Muscle of back (tissue), 3 donors: ENCODE measurements at regions not wholly inside any gene's neighbourhood (a gene's known extent, or its start where the extent isn't known, plus 50 kb on each side); places are given as distances from the start of the nearest gene placed in this dataset.
"Not testable (repeated sequence)": the region's sequence is repeated elsewhere in the genome, so short reads cannot be mapped to it uniquely, and the experiment has no call there.

Experiments
- DNase-seq, 3 donors: peaks; one replicate each; pipeline versions ENCODE4 v3.0.0 to v3.0.0-alpha.2; 2013

- no peak for DNase-seq
These were observed 84.7 kb downstream of the IRX5 start for GRCh38 chr16:55015181-55015913.

GRCh38 chr16:55016515-55016914, 85.8 kb downstream of the IRX5 start:
- DNase-seq = no peak

- no peak for DNase-seq
These were observed 86.7 kb downstream of the IRX5 start for GRCh38 chr16:55017321-55017720.

GRCh38 chr16:55018881-55019280, 88.2 kb downstream of the IRX5 start:
- no peak for DNase-seq

- no peak for DNase-seq
These were observed 88.9 kb downstream of the IRX5 start for GRCh38 chr16:55019419-55020131.

GRCh38 chr16:55021595-55022475, 91.2 kb downstream of the IRX5 start:
- no peak for DNase-seq

GRCh38 chr16:55027260-55027659, 96.6 kb downstream of the IRX5 start:
- not testable (repeated sequence) for DNase-seq

GRCh38 chr16:55029509-55029908, 98.8 kb downstream of the IRX5 start:
- DNase-seq = no peak

- DNase-seq = no peak
These were observed 100.3 kb downstream of the IRX5 start for GRCh38 chr16:55030944-55031343.

GRCh38 chr16:55031481-55031880, 100.8 kb downstream of the IRX5 start:
- no peak for DNase-seq

- DNase-seq = no peak
These were observed 102.8 kb downstream of the IRX5 start for GRCh38 chr16:55033225-55034156.

- no peak for DNase-seq
These were observed 104.4 kb downstream of the IRX5 start for GRCh38 chr16:55035029-55035428.

- DNase-seq = no peak
These were observed 105.3 kb downstream of the IRX5 start for GRCh38 chr16:55035956-55036355.

GRCh38 chr16:55036371-55036821, 105.7 kb downstream of the IRX5 start:
- DNase-seq = peak in 1 of 3 donors; percentile 23

- DNase-seq = peak in 2 of 3 donors; percentile 34 to 40
These were observed 106.4 kb downstream of the IRX5 start for GRCh38 chr16:55037046-55037445.

- no peak for DNase-seq
These were observed 107.3 kb downstream of the IRX5 start for GRCh38 chr16:55037966-55038365.

GRCh38 chr16:55039042-55039441, 108.4 kb downstream of the IRX5 start:
- DNase-seq = no peak

GRCh38 chr16:55039511-55039910, 108.8 kb downstream of the IRX5 start:
- DNase-seq = no peak

- no peak for DNase-seq
These were observed 109.3 kb downstream of the IRX5 start for GRCh38 chr16:55039931-55040330.

- DNase-seq = no peak
These were observed 109.9 kb downstream of the IRX5 start for GRCh38 chr16:55040366-55041086.
